HepG2 (cell line): ENCODE measurements at regions not wholly inside any gene's neighbourhood (a gene's known extent, or its start where the extent isn't known, plus 50 kb on each side); places are given as distances from the start of the nearest gene placed in this dataset.
"Not testable (repeated sequence)": the region's sequence is repeated elsewhere in the genome, so short reads cannot be mapped to it uniquely, and the experiment has no call there.

Experiments
- ATAC-seq: fragments of 200-7000 bp; cut with Tn5 transposase; 3 replicates; pipeline ENCODE4 v1.9.1; 2020; ENCODE audit warnings: mild to moderate bottlenecking, moderate library complexity
- BruUV-seq: library from RNA; stranded (reverse); fragments of 400-500 nt; replicated peaks from 2 replicates; lab custom pipeline; 2021; lab: Mats Ljungman, UMichigan
- CTCF ChIA-PET: fragments of 300-600 bp; formaldehyde crosslinking; extraction: SDS; loops from one replicate; lab custom pipeline; 2021; ENCODE audit warnings: low total read pairs, inconsistent platforms, low intra/inter-chr PET ratio; lab: Yijun Ruan, JAX
- POLR2A ChIA-PET: fragments of 350-600 bp; sonication (Branson Sonifier 250); formaldehyde crosslinking; loops from one replicate; lab custom pipeline; 2020; ENCODE audit warnings: antibody characterized with exemption, inconsistent platforms; lab: Yijun Ruan, JAX
- DNase-seq: peaks from one replicate; pipeline ENCODE4 v3.0.0-alpha.2; 2015; ENCODE audit warnings: low spot score
- FAIRE-seq: peaks from 3 replicates; lab custom pipeline; 2011; peaks lifted over from hg19 to GRCh38; lab: Jason Lieb, UNC
- H2AFZ ChIP-seq: one replicate; pipeline ENCODE4 v1.6.1; 2011; ENCODE audit warnings: low read length, inconsistent platforms
- H3K27ac ChIP-seq: fragments of 300-600 bp; 3 replicates; pipeline ENCODE4 v1.8.0; 2011; ENCODE audit warnings: mixed run types, mild to moderate bottlenecking, mixed read lengths, low read length, inconsistent platforms; ENCODE audit not compliant: insufficient read depth; ENCODE audit errors: extremely low read length
- H3K27me3 ChIP-seq, 2 experiments: fragments of 200-600 bp in 1 of 2; 2 replicates in 1 of 2; 3 replicates in 1 of 2; pipeline versions ENCODE4 v1.6.0 to v1.8.0; 2011; ENCODE audit warnings: low read length in 2 of 2, mild to moderate bottlenecking in 2 of 2, moderate library complexity in 2 of 2, inconsistent platforms in 1 of 2; ENCODE audit not compliant: insufficient read depth in 2 of 2, control insufficient read depth in 1 of 2
- H3K36me3 ChIP-seq, 2 experiments: fragments of 200-600 bp in 1 of 2; replicated peaks in 1 of 2; 2 replicates in 1 of 2; 3 replicates in 1 of 2; pipeline versions ENCODE4 v1.5.1 to v1.8.0; 2011; ENCODE audit warnings: low read length in 2 of 2, inconsistent platforms in 1 of 2; ENCODE audit not compliant: insufficient read depth in 2 of 2, control insufficient read depth in 1 of 2
- H3K4me1 ChIP-seq: 2 replicates; pipeline ENCODE4 v1.5.1; 2012; ENCODE audit warnings: low read length, inconsistent platforms; ENCODE audit not compliant: insufficient read depth
- H3K4me2 ChIP-seq: 2 replicates; pipeline ENCODE4 v1.6.0; 2011; ENCODE audit warnings: low read depth, low read length, inconsistent platforms
- H3K4me3 ChIP-seq, 3 experiments: fragments of 200-600 bp in 1 of 3; sonication (generic), shearing (Covaris generic) in 1 of 3; replicated peaks in 1 of 3; 2 replicates each; pipeline ENCODE4 v1.5.1; 2011 to 2016; ENCODE audit warnings: low read length in 3 of 3, inconsistent platforms in 2 of 3, low read depth in 2 of 3, mild to moderate bottlenecking in 2 of 3, control low read depth in 1 of 3, mixed read lengths in 1 of 3; ENCODE audit not compliant: insufficient read depth in 1 of 3
- H3K79me2 ChIP-seq: one replicate; pipeline ENCODE4 v1.6.1; 2011; ENCODE audit warnings: low read length, inconsistent platforms; ENCODE audit not compliant: insufficient read depth
- H3K9ac ChIP-seq: 2 replicates; pipeline ENCODE4 v1.6.0; 2011; ENCODE audit warnings: mild to moderate bottlenecking, low read depth, low read length, inconsistent platforms; ENCODE audit not compliant: insufficient read depth
- H3K9me3 ChIP-seq: 2 replicates; pipeline ENCODE4 v1.5.1; 2012; ENCODE audit warnings: mild to moderate bottlenecking, low read length
- H4K20me1 ChIP-seq: 2 replicates; pipeline ENCODE4 v1.6.0; 2011; ENCODE audit warnings: inconsistent platforms, mild to moderate bottlenecking, low read length, moderate library complexity; ENCODE audit not compliant: insufficient read depth
- ADNP ChIP-seq: sonication (generic); formaldehyde crosslinking; IDR thresholded peaks from 2 replicates; pipeline ENCODE4 v1.4.0; 2020; ENCODE audit warnings: missing genetic modification reagents
- GABPB1 ChIP-seq: IDR thresholded peaks from 2 replicates; pipeline ENCODE4 v1.6.1; 2016; ENCODE audit warnings: mild to moderate bottlenecking, missing genetic modification reagents, moderate library complexity, missing compliant biosample characterization
- HIVEP1 ChIP-seq: sonication (generic); formaldehyde crosslinking; IDR thresholded peaks from 2 replicates; pipeline ENCODE4 v1.4.0; 2020; ENCODE audit warnings: mild to moderate bottlenecking, missing genetic modification reagents
- HNRNPUL1 ChIP-seq: fragments of 200-400 bp; formaldehyde crosslinking; IDR thresholded peaks from 2 replicates; pipeline ENCODE4 v1.6.1; 2017; ENCODE audit warnings: low read depth, mild to moderate bottlenecking, low read length, moderate library complexity
- MBNL3 ChIP-seq: fragments of 250-450 bp; sonication (Bioruptor Pico); conservative IDR thresholded peaks from 2 replicates; pipeline ENCODE4 v1.8.0; 2022; ENCODE audit warnings: mild to moderate bottlenecking, inconsistent platforms
- PRMT3 ChIP-seq: sonication (generic); formaldehyde crosslinking; IDR thresholded peaks from 2 replicates; pipeline ENCODE4 v1.8.1; 2022; ENCODE audit warnings: low read depth, mild to moderate bottlenecking, moderate library complexity, missing genetic modification reagents, borderline replicate concordance
- WGBS: methylation state at CpG from one replicate; pipeline ENCODE4 v1.1.6; 2017; ENCODE audit warnings: low lambda C conversion rate; 5-methylcytosine and 5-hydroxymethylcytosine counted together
- in situ Hi-C: cut with HindIII; loops from 2 replicates; pipeline ENCODE4 v1.10.0; 2017; ENCODE audit warnings: low pct_unique_long_range_greater_than_20kb; ENCODE audit not compliant: extremely low pct_ligation_motif_present
- intact Hi-C: fragments of 100-400 bp; cut with micrococcal nuclease; formaldehyde crosslinking; loops from one replicate; pipeline ENCODE4 v1.10.0; 2022; ENCODE audit not compliant: unreplicated experiment
- TF ChIP-seq, protein P1 (sequence below): sonication (generic); formaldehyde crosslinking; IDR thresholded peaks from 2 replicates; pipeline ENCODE4 v1.5.0; 2020; ENCODE audit warnings: missing genetic modification reagents
- TF ChIP-seq, protein P2 (sequence below): sonication (generic); formaldehyde crosslinking; IDR thresholded peaks from 2 replicates; pipeline ENCODE4 v1.5.0; 2020; ENCODE audit warnings: mild to moderate bottlenecking, missing genetic modification reagents

GRCh38 chr5:111958851-111959250 is 201.9 kb upstream of the NREP start:
- Histone ChIP-seq H3K36me3 (no peaks in the 10 kb centered on the region), H3K9me3 (no peaks in the 10 kb centered on the region), H2AFZ (no peak overlapping the region), H3K4me1 (no peaks in the 10 kb centered on the region), H4K20me1 (no peaks in the 10 kb centered on the region), H3K4me3 (no peak overlapping the region), H3K79me2 (no peaks in the 10 kb centered on the region), H3K4me2 (no peak overlapping the region), H3K27me3 (no peaks in the 10 kb centered on the region), H3K27ac (no peak overlapping the region), H3K9ac (no peak overlapping the region)
- DNase-seq (no peak), FAIRE-seq (no peak), ATAC-seq (no peak)
- in situ Hi-C loops (no loop called here), intact Hi-C loops (no loop called here)
- CTCF ChIA-PET = no interaction called here
- TF ChIP-seq PRMT3 (CRISPR knock-in tag) (no peak), GABPB1 (no peak), ADNP (CRISPR knock-in tag) (no peak), HNRNPUL1 (no peak), MBNL3 (no peak), HIVEP1 (CRISPR knock-in tag) (no peak)
- TF ChIP-seq, protein P1, sequence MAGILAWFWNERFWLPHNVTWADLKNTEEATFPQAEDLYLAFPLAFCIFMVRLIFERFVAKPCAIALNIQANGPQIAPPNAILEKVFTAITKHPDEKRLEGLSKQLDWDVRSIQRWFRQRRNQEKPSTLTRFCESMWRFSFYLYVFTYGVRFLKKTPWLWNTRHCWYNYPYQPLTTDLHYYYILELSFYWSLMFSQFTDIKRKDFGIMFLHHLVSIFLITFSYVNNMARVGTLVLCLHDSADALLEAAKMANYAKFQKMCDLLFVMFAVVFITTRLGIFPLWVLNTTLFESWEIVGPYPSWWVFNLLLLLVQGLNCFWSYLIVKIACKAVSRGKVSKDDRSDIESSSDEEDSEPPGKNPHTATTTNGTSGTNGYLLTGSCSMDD (CRISPR knock-in tag) = no peak
- TF ChIP-seq, protein P2, sequence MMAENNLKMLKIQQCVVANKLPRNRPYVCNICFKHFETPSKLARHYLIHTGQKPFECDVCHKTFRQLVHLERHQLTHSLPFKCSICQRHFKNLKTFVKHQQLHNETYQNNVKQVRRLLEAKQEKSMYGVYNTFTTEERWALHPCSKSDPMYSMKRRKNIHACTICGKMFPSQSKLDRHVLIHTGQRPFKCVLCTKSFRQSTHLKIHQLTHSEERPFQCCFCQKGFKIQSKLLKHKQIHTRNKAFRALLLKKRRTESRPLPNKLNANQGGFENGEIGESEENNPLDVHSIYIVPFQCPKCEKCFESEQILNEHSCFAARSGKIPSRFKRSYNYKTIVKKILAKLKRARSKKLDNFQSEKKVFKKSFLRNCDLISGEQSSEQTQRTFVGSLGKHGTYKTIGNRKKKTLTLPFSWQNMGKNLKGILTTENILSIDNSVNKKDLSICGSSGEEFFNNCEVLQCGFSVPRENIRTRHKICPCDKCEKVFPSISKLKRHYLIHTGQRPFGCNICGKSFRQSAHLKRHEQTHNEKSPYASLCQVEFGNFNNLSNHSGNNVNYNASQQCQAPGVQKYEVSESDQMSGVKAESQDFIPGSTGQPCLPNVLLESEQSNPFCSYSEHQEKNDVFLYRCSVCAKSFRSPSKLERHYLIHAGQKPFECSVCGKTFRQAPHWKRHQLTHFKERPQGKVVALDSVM (CRISPR knock-in tag) = no peak
- no TSS peak for BruUV-seq
- POLR2A ChIA-PET = no interaction called here
- WGBS = 48% methylated on average over 1 of the region's 1 CpG

- H3K27ac ChIP-seq, ATAC-seq, intact Hi-C loops, H3K4me2 ChIP-seq, H3K4me3 ChIP-seq, H3K4me1 ChIP-seq, H3K9ac ChIP-seq, CTCF ChIA-PET, FAIRE-seq, H2AFZ ChIP-seq, H3K79me2 ChIP-seq, H3K9me3 ChIP-seq, BruUV-seq, H3K27me3 ChIP-seq, POLR2A ChIA-PET, H3K36me3 ChIP-seq, DNase-seq, in situ Hi-C loops, H4K20me1 ChIP-seq: not testable (repeated sequence)
- WGBS = 20% methylated on average over 3 of the region's 3 CpGs
These were observed 199.8 kb upstream of the NREP start for GRCh38 chr5:111956765-111957164.
